OCI-LY3 (cell line): ENCODE measurements at regions not wholly inside any gene's neighbourhood (a gene's known extent, or its start where the extent isn't known, plus 50 kb on each side); places are given as distances from the start of the nearest gene placed in this dataset.

Experiments
- H2AFZ ChIP-seq: fragments of 200-600, 300-600 bp; shearing (Covaris generic); 2 replicates; pipeline ENCODE4 v1.6.0; 2014; ENCODE audit warnings: antibody characterized with exemption, low read depth, low read length
- H3K27ac ChIP-seq: fragments of 200-600, 300-600 bp; sonication (generic); 2 replicates; pipeline ENCODE4 v1.5.1; 2014; ENCODE audit warnings: mild to moderate bottlenecking, low read length, moderate library complexity, mixed read lengths
- H3K27me3 ChIP-seq: fragments of 200-600, 300-600 bp; sonication (generic); 2 replicates; pipeline ENCODE4 v1.6.1; 2014; ENCODE audit warnings: low read depth, low read length, mixed read lengths
- H3K36me3 ChIP-seq: fragments of 200-600, 300-600 bp; sonication (generic); replicated peaks from 2 replicates; pipeline ENCODE3; 2014; ENCODE audit warnings: low read depth, low read length, mixed read lengths
- H3K4me1 ChIP-seq: fragments of 300-600, 200-600 bp; sonication (generic); 2 replicates; pipeline ENCODE4 v1.6.1; 2014; ENCODE audit warnings: low read length, mixed read lengths
- H3K4me2 ChIP-seq: fragments of 200-600, 300-600 bp; sonication (generic); 2 replicates; pipeline ENCODE4 v1.6.1; 2014; ENCODE audit warnings: low read length, mixed read lengths
- H3K4me3 ChIP-seq: fragments of 300-600, 200-600 bp; sonication (generic); 2 replicates; pipeline ENCODE4 v1.5.1; 2014; ENCODE audit warnings: antibody characterized with exemption, mild to moderate bottlenecking, low read length, moderate library complexity
- H3K79me2 ChIP-seq: fragments of 300-600, 200-600 bp; shearing (Covaris generic); 2 replicates; pipeline ENCODE4 v1.6.1; 2014; ENCODE audit warnings: mild to moderate bottlenecking, low read length, mixed read lengths
- H3K9ac ChIP-seq: fragments of 300-600, 200-600 bp; shearing (Covaris generic); 2 replicates; pipeline ENCODE4 v1.6.0; 2014; ENCODE audit warnings: mild to moderate bottlenecking, low read length, moderate library complexity
- H3K9me3 ChIP-seq: fragments of 200-600, 300-600 bp; shearing (Covaris generic); 2 replicates; pipeline ENCODE4 v1.6.1; 2014; ENCODE audit warnings: low read length, mixed read lengths; ENCODE audit not compliant: insufficient read depth
- H4K20me1 ChIP-seq: fragments of 200-600, 300-600 bp; sonication (generic); 2 replicates; pipeline ENCODE4 v1.6.1; 2016; ENCODE audit warnings: low read length, mixed read lengths; ENCODE audit not compliant: insufficient read depth
- EZH2phosphoT487 ChIP-seq: fragments of 200-600 bp; shearing (Covaris generic); IDR thresholded peaks from 2 replicates; pipeline ENCODE4 v1.6.1; 2018; ENCODE audit warnings: antibody characterized with exemption, mixed run types, low read depth
- TF ChIP-seq, protein P1 (sequence below): fragments of 200-600, 300-600 bp; sonication (generic); IDR thresholded peaks from 2 replicates; pipeline ENCODE4 v1.5.1; 2014; ENCODE audit warnings: antibody characterized with exemption, low read length, low read depth

DNA sequence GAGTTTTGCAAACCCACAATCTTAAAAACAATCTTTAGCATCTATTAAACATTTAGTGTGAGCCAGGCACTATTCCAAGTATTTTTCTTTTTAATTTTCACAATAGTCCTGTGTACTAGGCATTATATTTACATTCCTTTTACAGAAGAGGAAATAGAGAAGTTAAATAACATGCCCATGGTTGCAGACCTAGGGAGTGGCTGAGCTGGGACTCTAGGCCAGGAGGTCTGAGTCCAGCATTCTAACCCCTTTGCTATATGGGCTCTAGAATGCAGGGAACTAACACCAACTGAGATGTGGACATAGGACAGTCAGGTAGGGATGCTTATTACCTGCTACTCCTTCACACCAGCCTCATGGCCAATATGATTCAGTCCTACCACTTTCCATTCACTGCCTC is 243.8 kb downstream of the XPNPEP1 start:
- Histone ChIP-seq H2AFZ (no peak overlapping the region), H4K20me1 (no peaks in the 10 kb centered on the region), H3K27ac (no peak overlapping the region), H3K36me3 (no peaks in the 10 kb centered on the region), H3K9me3 (no peaks in the 10 kb centered on the region), H3K4me2 (no peak overlapping the region), H3K4me1 (no peaks in the 10 kb centered on the region), H3K79me2 (no peaks in the 10 kb centered on the region), H3K9ac (no peak overlapping the region), H3K27me3 (no peaks in the 10 kb centered on the region), H3K4me3 (no peak overlapping the region)
- TF ChIP-seq, protein P1, sequence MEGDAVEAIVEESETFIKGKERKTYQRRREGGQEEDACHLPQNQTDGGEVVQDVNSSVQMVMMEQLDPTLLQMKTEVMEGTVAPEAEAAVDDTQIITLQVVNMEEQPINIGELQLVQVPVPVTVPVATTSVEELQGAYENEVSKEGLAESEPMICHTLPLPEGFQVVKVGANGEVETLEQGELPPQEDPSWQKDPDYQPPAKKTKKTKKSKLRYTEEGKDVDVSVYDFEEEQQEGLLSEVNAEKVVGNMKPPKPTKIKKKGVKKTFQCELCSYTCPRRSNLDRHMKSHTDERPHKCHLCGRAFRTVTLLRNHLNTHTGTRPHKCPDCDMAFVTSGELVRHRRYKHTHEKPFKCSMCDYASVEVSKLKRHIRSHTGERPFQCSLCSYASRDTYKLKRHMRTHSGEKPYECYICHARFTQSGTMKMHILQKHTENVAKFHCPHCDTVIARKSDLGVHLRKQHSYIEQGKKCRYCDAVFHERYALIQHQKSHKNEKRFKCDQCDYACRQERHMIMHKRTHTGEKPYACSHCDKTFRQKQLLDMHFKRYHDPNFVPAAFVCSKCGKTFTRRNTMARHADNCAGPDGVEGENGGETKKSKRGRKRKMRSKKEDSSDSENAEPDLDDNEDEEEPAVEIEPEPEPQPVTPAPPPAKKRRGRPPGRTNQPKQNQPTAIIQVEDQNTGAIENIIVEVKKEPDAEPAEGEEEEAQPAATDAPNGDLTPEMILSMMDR, result no peak
- TF ChIP-seq EZH2phosphoT487, result no peak

DNA sequence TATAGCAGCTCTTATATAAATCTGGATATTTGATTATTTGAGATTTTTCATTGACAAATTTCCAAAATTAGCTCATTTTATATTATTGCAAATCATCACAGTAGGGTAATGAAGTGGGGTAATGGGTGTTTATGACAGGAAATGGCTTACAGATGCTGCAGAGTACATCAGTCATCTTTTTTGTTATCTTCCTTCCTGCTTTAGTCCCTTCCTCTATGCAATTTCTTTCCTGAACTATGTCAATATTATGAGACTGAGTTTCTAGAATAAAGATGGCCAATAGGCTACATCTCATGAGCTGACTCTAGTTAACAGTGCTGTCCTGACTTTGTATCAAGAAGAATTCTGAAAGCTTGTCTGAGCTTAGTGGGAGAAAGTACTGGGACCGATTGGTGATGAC is 244.5 kb downstream of the XPNPEP1 start:
- TF ChIP-seq EZH2phosphoT487, result no peak
- TF ChIP-seq, protein P1, result no peak
- no peaks in the 10 kb centered on the region for H3K9me3 ChIP-seq
- H3K27me3 ChIP-seq, result no peaks in the 10 kb centered on the region

GRCh38 chr10:109676703-109677102 is 246.6 kb downstream of the XPNPEP1 start:
- H3K4me2 ChIP-seq, result no peak overlapping the region
- H3K9me3 ChIP-seq, result no peaks in the 10 kb centered on the region

More for the DNA sequence above, 244.5 kb downstream of the XPNPEP1 start:
- Histone ChIP-seq H3K36me3 (no peaks in the 10 kb centered on the region), H3K27ac (no peak overlapping the region), H3K4me1 (no peaks in the 10 kb centered on the region), H3K9ac (no peak overlapping the region), H2AFZ (no peak overlapping the region), H3K4me2 (no peak overlapping the region), H3K79me2 (no peaks in the 10 kb centered on the region), H3K4me3 (no peak overlapping the region), H4K20me1 (no peaks in the 10 kb centered on the region)

DNA sequence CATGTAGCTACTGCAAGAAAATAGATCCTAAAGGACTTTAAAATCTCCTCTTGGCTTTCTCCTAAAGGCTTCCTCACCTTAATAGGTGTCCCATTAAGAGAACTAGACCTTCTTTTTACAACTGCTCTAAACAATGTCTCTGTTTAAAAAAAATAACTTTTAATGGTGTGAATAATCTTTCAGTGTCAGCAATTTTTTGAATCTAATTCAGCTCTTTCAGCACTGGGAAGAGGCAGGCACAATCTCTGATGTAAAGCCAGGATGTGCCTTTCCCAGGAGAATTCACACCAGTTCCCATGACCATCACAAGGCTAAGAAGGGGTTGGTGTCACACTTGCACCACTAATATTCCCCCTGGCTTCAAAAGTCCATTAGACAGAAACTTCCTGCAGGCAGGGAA is 254.6 kb downstream of the XPNPEP1 start:
- no peak overlapping the region for H3K4me3 ChIP-seq

More at GRCh38 chr10:109676703-109677102, 246.6 kb downstream of the XPNPEP1 start:
- Histone ChIP-seq H4K20me1 (no peaks in the 10 kb centered on the region), H3K79me2 (no peaks in the 10 kb centered on the region), H3K27ac (no peak overlapping the region), H3K27me3 (no peaks in the 10 kb centered on the region), H3K36me3 (no peaks in the 10 kb centered on the region), H3K4me1 (no peaks in the 10 kb centered on the region), H2AFZ (no peak overlapping the region), H3K4me3 (no peak overlapping the region), H3K9ac (no peak overlapping the region)
- no peak for TF ChIP-seq EZH2phosphoT487
- TF ChIP-seq, protein P1, result no peak

More for the DNA sequence above, 254.6 kb downstream of the XPNPEP1 start:
- Histone ChIP-seq H3K9ac (no peak overlapping the region), H3K36me3 (no peaks in the 10 kb centered on the region), H3K79me2 (no peaks in the 10 kb centered on the region), H3K27ac (no peak overlapping the region), H3K9me3 (no peaks in the 10 kb centered on the region), H4K20me1 (no peaks in the 10 kb centered on the region), H3K27me3 (no peaks in the 10 kb centered on the region), H3K4me2 (no peak overlapping the region), H3K4me1 (no peaks in the 10 kb centered on the region), H2AFZ (no peak overlapping the region)
- TF ChIP-seq, protein P1, result no peak
